IPS-NIHi7 (cell line): ENCODE measurements at regions not wholly inside any gene's neighbourhood (a gene's known extent, or its start where the extent isn't known, plus 50 kb on each side); places are given as distances from the start of the nearest gene placed in this dataset.
A peak's percentile ranks its signal among the peaks of the same experiment; 100 is the strongest.
"Not testable (repeated sequence)": the region's sequence is repeated elsewhere in the genome, so short reads cannot be mapped to it uniquely, and the experiment has no call there.

Source experiments
- DNase-seq: peaks from one replicate; pipeline ENCODE4 v3.0.0; 2012; ENCODE audit warnings: mixed read lengths; ENCODE audit errors: extremely low spot score

DNA sequence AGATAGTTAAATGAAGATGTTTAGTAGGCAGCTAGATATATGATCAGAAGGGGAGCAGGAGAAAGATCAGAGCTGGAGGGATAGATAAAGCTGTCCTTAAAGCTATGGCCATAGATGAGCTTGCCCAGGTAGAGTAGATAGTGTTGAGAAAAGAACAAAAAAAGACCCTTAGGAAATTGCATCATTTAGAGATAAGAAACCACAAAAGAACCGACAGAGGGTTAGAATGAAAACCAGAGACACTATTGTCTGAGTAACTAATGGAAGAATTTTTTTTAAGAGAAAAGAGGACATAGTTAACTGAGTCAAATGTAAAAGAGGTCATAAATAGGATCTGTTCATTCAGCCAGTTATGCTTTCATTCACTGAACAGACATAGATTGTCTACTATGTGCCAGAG is 101.8 kb downstream of the TNFAIP3 start:
- no peak for DNase-seq

- DNase-seq = no peak
Observed at GRCh38 chr6:137969874-137970273, 102.8 kb downstream of the TNFAIP3 start.

DNA sequence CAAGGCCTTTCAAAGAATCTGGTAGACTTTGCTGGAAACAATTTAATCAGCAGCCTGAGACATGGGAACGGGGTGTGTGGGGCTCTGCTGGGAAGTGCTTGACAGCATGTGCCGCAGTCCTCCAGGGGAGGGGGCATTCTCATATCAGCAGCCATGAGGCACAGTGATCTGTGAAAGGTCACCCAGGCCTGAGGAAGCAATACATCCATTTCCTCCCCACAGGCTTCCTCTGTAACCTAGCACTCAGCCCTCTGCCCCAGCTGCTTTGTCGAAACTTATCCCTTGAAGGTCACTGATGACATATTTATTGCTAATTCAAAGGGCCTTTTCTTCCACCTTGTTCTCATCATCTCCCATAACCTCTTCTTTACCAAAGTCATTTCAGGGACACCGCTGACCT is 103.3 kb downstream of the TNFAIP3 start:
- peak; percentile 29 for DNase-seq

DNA sequence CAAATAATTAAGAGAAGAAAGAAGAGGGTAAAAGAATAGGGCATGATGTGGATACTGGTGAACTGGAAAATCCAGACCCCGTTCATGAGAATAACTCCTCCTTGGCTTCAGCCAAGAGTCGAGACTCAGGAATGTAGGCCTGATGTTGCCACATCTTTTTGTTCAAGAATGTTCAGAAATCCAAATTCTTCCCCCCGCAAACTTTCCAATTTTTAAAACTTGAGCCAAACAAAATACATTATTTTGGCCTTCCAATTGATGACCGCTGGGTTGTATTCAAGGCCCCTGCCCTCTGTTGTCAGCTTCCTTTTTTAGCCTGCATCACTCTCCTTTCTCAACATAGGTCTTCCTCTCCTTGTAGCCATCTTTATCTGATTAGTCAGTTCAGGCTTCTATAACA is 106.1 kb downstream of the TNFAIP3 start:
- no peak for DNase-seq

GRCh38 chr6:137975188-137975940 is 108.3 kb downstream of the TNFAIP3 start:
- DNase-seq = no peak

DNA sequence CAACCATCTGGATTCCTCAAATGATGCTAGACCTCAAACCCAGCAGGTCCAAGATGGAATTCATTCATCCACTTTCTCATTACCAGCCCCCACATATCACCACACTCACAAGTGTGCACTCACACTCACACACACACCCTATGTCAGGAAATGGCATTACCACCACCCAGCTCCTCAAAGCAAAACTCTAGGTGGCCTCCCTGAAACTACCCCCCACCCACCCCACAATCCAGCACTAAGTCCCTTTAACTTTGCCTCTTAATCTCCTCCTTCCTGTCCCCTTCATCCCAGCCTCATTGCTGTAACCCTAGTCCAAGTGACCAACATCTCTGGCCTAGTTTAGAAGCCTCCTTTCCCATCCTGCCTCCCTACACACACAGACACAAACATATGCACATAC is 109.4 kb downstream of the TNFAIP3 start:
- no peak for DNase-seq

GRCh38 chr6:137977206-137977605 is 110.1 kb downstream of the TNFAIP3 start:
- DNase-seq = no peak

- no peak for DNase-seq
Observed at GRCh38 chr6:137977814-137978213, 110.8 kb downstream of the TNFAIP3 start.

GRCh38 chr6:137978252-137978896 is 111.3 kb downstream of the TNFAIP3 start:
- DNase-seq = no peak

DNA sequence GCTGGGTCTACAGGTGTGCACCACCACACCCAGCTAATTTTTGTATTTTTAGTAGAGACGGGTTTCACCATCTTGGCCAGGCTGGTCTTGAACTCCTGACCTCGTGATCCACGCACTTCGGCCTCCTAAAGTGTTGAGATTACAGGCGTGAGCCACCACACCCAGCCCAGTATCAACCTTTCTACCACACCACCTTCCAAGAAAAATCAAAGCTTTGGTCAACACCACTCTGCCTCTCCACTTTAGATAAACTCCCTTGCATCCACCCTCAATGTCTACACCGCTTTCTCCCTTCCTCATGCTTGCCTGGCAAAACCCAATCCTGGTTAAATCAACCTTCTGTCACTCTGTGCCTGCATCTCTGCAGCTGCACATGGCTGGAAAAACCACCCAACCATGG is 112.2 kb downstream of the TNFAIP3 start:
- DNase-seq = not testable (repeated sequence)

DNA sequence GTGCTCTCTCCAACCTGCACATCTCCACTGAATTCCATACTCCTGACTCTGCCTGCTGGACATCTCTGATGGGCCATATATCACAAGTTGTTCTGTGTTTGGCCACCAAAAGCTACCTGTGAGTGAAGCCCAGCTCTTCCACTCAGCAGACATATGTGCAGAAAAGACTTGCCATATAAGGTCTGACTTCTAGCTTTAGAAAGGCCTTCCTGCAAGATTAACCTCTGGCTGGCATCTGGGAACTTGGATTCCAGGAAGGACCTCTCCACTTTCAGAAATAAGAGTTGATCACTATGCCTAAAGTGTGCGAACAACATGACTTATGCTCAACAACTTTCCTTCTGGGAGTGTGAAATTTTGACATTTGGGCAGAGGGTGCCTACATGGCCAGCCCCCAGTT is 113.7 kb downstream of the TNFAIP3 start:
- DNase-seq = no peak

DNA sequence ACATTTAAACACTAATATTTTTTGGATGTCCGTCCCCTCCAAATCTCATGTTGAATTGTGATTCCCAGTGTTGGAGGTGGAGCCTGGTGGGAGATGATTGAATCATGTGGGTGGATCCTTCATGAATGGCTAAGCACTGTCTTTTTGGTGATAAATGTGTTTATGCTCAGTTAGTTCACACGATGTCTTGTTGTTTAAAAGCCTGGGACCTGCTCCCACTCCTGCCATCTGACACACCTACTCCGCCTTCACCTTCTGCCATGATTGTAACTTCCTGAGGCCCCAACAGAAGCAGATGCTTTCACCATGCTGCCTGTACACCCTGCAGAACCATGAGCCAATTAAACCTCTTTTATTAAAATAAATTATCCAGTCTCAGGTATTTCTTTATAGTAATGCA is 114.7 kb downstream of the TNFAIP3 start:
- no peak for DNase-seq

DNA sequence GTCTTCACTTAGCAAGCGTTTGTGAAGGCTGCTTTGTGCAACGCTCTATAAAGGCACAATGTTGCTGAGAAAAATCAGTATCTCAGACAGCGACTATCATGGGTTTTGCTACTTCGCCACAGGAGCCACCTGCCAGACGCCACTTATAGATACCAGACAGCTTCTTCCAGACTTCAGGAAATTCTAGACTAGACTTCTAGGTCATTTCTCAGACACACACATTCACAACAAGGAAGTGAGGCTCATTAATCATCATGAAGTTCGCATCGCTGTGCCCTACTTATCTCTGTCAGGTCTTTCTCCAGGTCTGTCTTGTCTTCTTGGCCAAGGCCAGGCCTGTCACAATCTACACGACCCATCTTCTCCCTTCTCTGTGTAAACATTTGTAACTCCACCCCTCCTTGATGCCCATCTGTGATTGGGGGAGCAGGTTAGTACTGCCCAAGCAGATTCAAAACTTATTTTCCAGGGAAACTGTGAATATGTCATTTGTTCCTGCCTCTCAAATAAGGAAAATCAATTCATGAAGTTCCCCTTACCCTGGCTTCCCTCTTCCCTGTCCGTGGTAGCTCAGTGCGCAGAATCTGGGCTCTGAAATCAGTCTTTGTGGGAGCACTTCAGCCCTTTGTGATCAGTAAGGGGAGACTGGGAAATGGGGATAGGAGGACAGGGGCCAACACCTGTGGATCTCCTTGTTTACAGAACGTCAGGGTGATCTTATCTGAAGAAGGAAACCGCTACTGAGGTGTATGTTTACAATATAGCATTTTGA is 115.5 kb downstream of the TNFAIP3 start:
- DNase-seq = no peak

- no peak for DNase-seq
Observed at GRCh38 chr6:137983269-137983668, 116.2 kb downstream of the TNFAIP3 start.

GRCh38 chr6:137989664-137990063 is 117.6 kb downstream of the PERP start:
- no peak for DNase-seq

GRCh38 chr6:137995371-137995770 is 111.8 kb downstream of the PERP start:
- no peak for DNase-seq

- no peak for DNase-seq
Observed at GRCh38 chr6:137998461-137999019, 108.7 kb downstream of the PERP start.

DNA sequence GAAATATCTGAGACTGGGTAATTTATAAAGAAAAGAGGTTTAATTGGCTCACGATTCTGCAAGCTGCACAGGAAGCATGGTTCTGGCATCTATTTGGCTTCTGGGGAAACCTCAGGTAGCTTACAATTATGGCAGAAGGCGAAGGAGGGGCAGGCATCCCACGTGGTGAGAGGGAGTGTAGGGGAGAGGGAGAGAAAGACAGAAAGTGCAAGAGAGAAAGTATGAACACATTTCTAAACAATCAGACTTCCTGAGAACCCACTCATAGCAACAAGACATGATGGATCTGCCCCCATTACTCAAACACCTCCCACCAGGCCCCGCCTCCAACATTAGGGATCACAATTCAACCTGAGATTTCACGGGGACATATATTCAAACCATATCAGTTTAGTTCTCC is 107.4 kb downstream of the PERP start:
- no peak for DNase-seq

GRCh38 chr6:138000941-138001340 is 106.3 kb downstream of the PERP start:
- no peak for DNase-seq

DNA sequence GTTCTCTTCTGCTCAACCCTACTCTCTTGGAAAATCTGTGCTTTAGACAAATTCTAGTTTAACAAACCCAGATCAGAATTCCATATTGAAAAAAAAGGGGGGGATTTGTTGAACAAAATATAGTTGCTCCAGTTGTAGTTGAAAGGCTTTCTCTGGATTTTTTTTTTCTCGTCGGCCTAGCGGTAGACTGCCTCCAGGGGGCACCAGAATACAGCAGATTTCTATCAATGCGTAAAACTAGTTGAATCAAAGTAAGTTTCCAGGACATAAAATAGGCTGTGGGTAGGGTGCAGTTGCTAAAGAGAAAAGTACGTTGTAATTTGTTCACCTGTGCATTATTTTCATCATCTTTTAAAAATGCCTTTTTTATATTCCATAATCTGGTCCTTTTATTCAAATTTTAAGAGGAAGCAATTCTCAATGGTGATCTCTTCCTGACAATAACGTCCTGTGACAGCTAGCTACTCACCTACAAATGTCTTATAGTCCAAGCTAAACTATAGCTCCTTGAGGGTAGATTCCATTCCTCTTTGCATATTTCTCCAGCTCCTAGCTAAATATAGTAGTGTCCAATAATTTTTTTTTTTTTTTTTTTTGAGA is 105.4 kb downstream of the PERP start:
- DNase-seq = no peak

DNA sequence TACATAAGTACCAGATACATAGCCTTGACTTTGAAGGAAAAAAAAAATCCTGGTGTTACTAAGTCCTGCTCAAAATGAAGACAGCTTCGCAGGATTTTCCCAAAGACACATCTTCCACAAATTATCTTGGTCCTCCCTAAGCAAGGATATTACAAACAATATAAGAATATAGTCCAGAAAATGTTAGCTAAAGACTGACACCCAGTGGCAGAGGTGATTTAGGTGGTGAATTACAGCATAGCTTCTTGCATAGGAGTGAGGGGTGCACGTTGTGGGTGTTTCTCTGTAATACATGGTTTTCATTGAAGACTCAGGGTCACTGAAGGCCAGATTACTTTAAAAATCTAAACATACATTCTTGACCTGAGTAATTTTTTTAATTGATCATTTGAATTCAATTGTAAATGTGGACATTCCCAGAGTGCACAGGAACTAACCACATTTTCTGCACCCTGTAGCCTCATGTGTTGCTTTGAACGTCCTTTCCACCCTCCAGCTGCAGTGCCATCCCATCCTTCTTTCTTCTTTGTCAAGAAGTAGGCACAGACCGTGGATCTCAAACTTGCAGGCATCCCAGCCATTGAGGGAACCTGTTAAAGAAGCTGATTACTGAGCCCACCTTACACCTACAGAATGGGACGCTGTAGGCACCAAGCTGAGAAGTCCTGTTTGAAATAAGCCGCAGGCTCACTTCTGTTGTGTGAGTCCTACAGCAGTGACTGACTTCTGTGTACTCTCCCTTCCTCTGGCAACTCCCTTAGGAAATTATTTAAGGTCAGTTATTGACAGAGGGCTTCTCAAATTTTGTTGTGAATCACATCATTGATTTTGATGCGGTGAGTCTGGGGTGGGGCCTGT is 102.6 kb downstream of the PERP start:
- DNase-seq = peak; percentile 36
